GM18499 (cell line): ENCODE measurements at regions not wholly inside any gene's neighbourhood (a gene's known extent, or its start where the extent isn't known, plus 50 kb on each side); places are given as distances from the start of the nearest gene placed in this dataset.
A peak's percentile ranks its signal among the peaks of the same experiment; 100 is the strongest.

ENCODE experiments used
- ATAC-seq: cut with Tn5 transposase; IDR thresholded peaks from one replicate; pipeline ENCODE4 v1.9.1; 2021; ENCODE audit warnings: moderate number of reproducible peaks; ENCODE audit not compliant: insufficient read depth, unreplicated experiment

- no peak for ATAC-seq
These were observed 54.0 kb upstream of the STMND1 start for GRCh38 chr6:17047889-17048288.

GRCh38 chr6:17045581-17046322 lies 56.1 kb upstream of the STMND1 start:
- no peak for ATAC-seq

DNA sequence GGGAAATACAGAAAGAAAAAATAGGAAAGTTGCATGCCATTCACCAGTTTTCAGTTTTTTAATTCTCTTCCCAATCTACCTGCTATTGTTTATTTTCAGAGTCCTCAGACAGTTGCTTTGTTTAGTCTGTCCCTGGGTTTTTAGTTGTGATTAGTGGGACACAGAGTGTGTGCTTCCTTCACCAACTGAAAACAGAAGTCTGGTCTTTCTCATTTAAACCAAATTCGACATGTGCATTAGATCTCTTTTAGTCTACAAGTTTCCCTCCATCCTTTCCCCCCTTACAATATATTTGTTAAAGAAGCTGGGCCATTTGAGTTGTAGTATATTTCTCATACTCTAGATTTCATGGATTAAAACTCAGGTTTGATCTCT lies 58.7 kb upstream of the STMND1 start:
- no peak for ATAC-seq

- ATAC-seq: no peak
These were observed 59.3 kb upstream of the STMND1 start for GRCh38 chr6:17042422-17043147.

DNA sequence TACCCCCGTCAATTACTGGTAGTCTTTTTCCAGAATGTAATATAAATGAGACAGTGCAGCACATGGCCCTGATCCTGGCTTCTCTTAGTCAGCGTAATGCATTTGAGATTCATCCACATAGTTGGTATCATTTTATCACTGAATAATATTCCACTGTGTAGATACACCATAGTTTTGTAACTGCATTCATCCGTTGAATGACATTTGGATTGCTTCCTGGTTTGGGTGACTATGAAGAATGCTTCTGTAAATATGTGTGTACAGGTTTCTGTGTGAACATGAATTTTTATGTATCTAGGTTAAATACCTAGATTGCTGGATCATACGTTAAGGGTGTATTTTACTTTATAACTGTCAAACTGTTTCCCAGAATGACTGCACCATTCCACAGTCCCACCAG lies 62.6 kb upstream of the STMND1 start:
- no peak for ATAC-seq

DNA sequence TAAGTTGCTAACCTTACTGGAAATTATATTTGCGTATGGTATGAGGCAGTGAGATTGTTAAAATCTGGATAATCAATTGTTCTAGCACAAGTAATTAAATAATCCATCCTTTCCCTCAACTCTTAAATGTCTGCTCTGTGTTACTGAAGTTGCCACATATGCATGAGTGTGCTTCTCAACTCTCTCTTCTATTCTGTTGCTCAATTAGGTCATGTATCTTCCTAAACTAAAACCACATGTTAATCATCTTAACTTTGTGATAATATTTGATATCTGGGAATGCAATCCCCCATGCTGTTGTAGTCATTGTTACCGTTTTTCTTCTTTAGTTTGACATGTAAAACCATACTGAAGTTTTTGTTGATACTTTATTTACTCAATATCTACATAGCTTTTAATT lies 63.5 kb upstream of the STMND1 start:
- ATAC-seq: no peak

- no peak for ATAC-seq
These were observed 65.8 kb upstream of the STMND1 start for GRCh38 chr6:17036065-17036393.

- ATAC-seq: no peak
These were observed 66.4 kb upstream of the STMND1 start for GRCh38 chr6:17035257-17036064.

DNA sequence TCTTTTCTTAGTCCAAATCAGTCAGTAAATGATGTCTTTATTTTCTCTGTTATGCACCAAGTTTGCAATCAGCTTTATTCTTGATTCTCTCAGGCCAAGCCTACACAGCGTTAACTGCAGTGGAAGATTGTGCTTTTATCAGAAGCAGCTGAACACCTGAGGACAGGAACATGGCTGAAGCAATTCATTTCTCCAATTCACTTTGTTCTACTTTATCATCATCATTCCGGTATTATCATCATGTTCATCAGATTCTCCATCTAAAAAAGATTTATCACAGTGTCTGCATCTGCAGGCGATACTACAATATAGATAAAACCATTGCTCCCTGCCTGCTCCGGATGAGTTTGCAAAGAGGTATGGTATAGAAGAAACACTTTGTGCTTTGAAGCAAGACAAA lies 68.1 kb upstream of the STMND1 start:
- ATAC-seq: no peak

DNA sequence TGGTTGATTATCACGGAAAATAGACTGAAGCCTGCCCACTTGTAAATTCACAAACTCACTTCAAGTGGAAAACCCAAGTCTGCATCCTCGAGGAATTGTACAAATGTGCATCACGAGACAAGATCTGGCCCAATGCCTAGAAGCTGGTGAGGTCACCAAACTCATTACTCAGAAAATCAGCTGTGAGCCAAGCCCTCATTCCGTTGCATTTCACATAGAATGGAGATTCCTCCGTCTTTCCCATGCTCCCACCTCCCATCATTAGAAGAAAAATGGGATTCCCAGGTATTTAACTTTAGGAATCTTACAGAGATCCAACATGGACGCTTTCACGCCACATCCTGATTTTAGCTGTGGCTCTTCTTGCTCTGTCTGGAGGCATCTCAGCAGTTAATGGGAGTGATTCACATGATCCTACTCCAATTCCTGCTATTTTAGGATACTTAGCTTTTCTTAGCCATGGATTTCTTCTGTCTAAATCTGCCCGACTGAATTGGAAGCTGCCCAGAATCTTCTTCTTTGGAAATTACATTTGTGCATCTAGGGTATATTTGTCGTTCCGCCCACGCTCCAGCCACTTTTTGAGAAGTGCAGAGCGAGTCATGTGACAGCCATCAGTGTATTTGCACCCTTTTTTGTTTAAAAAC lies 68.7 kb upstream of the STMND1 start:
- ATAC-seq: no peak

- no peak for ATAC-seq
These were observed 69.3 kb upstream of the STMND1 start for GRCh38 chr6:17032590-17032987.

DNA sequence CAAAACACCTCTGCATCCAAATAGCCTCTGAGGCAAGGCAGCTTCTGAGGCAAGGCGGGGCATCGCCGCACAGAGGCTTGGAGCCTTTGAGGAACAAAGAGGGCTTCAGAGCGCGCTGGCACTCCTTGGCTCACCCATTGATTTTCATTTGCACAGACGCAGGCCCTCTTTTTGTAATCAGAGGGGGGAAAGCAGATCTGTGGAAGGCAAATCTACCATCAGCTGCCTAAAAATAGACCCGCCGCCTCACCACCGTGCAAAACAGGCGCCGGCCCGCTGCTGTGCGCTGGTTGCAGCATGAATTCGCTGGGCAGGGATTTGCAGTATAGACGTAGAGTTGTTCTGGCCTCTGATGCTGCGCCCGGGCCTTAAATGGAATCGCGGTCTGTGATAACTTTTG lies 69.9 kb upstream of the STMND1 start:
- no peak for ATAC-seq

DNA sequence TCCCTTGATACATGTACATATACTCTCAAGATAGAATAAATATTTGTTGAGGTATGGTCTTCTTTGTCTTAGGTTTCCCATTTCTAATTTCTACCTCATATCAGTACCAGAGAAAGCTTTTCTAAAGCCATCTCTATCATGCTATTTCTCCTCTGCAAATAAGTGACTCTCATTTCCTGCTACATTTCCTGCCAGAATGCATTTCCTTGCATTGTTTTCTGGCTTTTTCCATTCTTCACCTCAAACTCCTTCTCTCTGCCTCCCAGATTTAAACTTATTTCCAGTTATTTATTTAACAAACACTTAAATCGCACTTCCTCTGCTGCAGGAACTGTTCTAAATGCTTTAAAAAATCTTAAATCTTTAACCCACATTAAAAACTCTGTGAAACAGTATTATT lies 74.4 kb upstream of the STMND1 start:
- ATAC-seq: no peak

DNA sequence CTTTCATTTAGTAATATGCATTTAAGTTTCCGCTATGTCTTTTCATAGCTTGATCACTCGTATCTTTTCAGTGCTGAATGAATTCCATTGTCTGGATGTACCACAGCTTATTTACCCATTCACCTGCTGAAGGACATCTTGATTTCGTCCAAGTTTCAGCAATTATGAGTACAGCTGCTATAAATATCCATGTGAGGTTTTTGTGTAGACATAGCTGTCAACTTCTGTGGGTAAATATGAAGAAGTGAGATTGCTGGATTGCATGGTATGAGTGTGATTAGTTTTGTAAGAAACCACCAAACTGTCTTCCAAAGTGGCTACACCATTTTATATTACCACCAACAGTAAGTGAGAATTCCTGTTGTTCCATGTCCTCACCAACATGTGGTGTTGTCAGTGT lies 79.2 kb upstream of the STMND1 start:
- ATAC-seq: peak; percentile 94

DNA sequence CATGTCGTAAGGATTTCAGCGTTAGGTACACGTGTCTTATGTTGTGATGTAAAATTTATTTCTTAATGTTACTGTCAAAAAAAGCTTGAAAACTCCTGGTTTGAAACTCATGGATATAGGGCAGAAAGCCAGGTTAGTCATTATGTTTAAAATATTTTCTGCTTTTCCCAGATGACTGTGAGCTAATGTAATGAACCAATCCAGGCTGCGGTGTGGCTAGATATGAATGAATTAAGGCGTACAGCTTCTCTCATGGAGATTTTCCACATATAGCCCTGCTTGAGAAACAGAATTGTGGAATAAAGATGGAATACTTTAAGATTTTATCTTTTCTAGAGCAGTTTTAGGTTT lies 80.3 kb upstream of the STMND1 start:
- ATAC-seq: no peak

DNA sequence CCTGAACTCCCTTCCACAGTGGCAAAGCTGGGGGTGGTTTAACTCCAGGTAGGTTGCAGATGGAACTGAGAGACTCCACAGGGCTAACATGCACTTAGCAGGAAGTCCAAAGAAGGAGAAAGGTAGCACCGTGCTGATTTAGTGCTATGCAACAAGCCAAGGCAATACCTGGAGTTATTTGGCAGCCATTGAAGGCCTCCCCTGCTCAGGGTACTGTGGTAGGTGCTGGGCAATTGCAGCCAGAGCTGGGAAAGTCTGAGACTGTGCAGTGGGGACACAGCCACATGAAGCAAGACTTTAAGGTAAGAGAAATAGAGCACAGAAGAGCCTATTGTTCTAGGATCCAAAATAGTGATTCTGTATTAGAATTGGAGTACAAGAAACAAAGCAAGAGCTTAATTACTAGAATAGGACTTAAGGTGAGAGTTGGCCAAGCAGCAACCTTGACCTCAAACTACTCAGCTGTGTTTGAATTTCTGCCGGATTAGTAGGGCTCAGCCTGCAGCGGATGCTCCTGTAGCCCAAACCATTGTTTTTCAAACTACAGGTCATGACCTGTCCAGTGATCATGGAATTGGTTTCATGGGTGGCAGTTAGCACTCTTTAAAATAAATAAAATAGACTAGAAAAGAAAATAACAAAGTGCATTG lies 80.8 kb upstream of the STMND1 start:
- ATAC-seq: no peak

DNA sequence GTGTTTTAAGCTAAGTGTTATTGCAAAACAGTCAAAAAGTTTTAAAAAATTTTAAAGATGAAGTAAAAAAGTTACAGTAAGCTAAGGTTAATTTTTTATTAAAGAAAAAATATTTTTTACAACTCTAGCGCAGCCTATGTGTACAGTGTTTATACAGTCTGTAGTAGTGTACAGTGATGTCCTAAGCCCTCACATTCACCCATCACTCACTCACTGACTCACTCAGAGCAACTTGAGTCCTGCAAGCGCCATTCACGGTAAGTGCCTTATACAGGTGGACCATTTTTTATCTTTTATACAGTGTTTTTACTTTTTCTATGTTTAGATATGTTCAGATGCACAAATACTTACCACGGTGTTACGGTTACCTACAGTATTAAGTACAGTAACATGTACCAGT lies 83.4 kb upstream of the STMND1 start:
- ATAC-seq: no peak

GRCh38 chr6:17017416-17017815 lies 84.4 kb upstream of the STMND1 start:
- no peak for ATAC-seq

DNA sequence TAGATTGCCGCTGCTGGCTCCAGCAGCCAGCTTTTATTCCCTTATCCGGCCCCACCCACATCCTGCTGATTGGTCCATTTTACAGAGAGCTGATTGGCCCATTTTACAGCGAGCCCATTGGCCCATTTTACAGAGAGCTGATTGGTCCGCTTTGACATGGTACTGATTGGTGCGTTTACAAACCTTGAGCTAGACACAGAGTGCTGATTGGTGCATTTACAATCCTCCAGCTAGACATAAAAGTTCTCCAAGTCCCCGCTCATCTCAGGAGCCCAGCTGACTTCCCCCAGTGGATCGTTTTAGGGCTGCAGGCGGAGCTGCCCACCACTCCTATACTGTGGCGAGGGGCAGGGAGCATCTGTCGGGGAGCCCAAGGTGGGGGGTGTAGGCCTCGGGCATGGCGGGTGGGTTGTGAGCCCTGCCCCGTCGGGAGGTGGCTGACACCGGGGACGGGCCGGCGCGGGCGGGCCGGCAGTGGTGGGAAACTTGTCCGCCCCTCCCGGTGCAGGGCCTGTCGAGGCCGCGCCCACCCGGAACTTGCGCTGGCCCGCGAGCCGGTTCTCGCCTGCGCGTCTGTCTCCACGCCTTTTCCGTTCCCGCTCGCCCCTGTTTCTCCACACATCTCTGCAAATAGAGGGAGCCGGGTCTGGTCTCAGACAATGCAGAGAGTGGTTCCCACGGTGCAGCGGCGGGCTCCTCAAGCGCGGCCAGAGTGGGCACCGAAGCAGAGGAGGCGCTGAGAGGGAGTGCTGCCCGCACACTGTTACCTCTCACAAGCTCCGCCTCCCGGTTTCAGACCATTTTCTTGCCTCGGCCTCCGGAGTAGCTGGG lies 86.1 kb upstream of the STMND1 start:
- no peak for ATAC-seq

GRCh38 chr6:17015144-17015543 lies 86.7 kb upstream of the STMND1 start:
- peak; percentile 90 for ATAC-seq
